ENCODE measurements at regions not wholly inside any gene's neighbourhood (a gene's known extent, or its start where the extent isn't known, plus 50 kb on each side); places are given as distances from the start of the nearest gene placed in this dataset.

DNA sequence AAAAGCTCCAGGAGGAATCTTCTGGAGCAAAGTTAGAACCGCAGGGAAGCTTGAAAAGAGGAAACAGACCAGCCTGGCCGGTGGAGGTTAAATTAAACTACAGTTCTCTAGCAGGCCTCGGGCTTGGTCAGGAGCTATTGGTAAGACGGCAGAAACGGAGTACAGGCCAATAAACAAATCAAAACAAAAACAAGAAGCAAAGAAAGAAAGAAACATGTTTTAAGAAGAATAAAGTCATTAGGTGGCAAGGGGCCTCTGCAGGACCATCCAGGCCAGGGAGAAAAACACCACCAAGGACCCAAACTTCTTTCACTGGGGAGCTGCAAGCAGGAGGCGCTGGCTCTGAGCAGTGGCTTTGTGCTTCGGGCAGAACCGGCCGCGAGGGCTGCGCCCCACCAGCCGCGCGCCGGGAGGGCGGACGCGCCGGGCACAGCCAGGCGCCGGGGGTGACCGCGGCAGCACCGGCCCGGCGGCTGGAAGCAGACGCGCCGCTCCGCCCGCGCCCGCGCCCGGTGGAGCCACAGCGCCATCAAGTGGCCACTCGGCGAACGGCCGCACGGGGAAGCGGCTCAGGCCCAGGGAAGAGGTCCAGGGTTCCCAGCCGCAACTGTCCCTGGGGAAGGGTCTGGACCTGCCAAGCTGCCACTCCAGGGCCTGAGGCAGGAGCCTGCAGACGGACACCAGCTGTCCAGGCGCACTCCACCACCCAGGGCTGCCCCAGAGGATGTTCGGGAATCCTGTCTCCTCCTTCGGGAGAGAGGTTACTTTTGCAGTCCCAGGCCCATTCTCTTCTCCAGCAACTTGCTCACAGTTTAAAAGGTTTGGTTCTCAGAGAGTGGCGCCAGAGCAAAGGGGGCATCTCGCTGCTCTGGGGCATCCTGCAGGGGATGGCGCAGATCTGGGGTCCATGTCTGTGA, 419.4 kb downstream of the SOX9 start:
- peak; percentile 18 for DNase-seq (ENCODE audit: low read depth, low spot score)

More for the DNA sequence above, 419.4 kb downstream of the SOX9 start:
- dilution Hi-C loops (cut with MboI; ENCODE audit: extremely low pct_ligation_motif_present, low sequenced_read_pairs) (no loop called here), intact Hi-C loops (cut with micrococcal nuclease) (loop anchor here (1.0 to 5.0 kb wide), 3 partner anchors 418 to 1904 kb away; partner anchors contain the start of gene SOX9)
- FAIRE-seq = peak; percentile 46
- ChIA-PET POLR2A (no interaction called here), CTCF (interaction anchor here (1.0 to 3.2 kb wide), 4 partner anchors 16 to 1902 kb away, joined by 5 to 23 read pairs (median 10); no protein-coding TSS in a partner anchor)
- BruUV-seq (replicated peaks) = no TSS peak
- H3K27me3 ChIP-seq (ENCODE audit: control insufficient read depth in 2 of 2, insufficient read depth in 2 of 2, low read length in 2 of 2) = no peaks in the 10 kb centered on the region
- H3K27ac ChIP-seq (ENCODE audit: insufficient read depth, low read depth, low read length) = no peak overlapping the region
- H3K36me3 ChIP-seq (ENCODE audit: control insufficient read depth in 2 of 2, extremely low read depth in 1 of 2, insufficient read depth in 2 of 2, low read length in 2 of 2) = no peaks in the 10 kb centered on the region
- no peak overlapping the region for H3K4me2 ChIP-seq (ENCODE audit: insufficient read depth, low read length)
- H3K4me1 ChIP-seq (ENCODE audit: control insufficient read depth, extremely low read depth, insufficient read depth, low read length) = no peaks in the 10 kb centered on the region
- no peak overlapping the region for H2AFZ ChIP-seq (ENCODE audit: low read depth, low read length)
- H3K9ac ChIP-seq (replicated peaks; ENCODE audit: extremely low read depth, insufficient read depth, low read length) = no peak overlapping the region
- H3K4me3 ChIP-seq (replicated peaks in 1 of 3; ENCODE audit: insufficient read depth in 1 of 3, low read depth in 1 of 3, low read length in 3 of 3) = no peak overlapping the region
- H3K79me2 ChIP-seq (ENCODE audit: control insufficient read depth, insufficient read depth, low read length) = no peaks in the 10 kb centered on the region
- TF ChIP-seq FOS (IDR thresholded peaks at IDR 0.05; ENCODE audit: borderline replicate concordance, insufficient read depth, low read length) = no peak
- peak; percentile 73 to 83 for TF ChIP-seq CTCF (IDR thresholded peaks at IDR 0.05; ENCODE audit: extremely low read depth in 1 of 2, insufficient read depth in 1 of 2, low read depth in 1 of 2, low read length in 2 of 2)
- no peak for TF ChIP-seq GATA2 (IDR thresholded peaks at IDR 0.05; ENCODE audit: insufficient read depth, insufficient read length, low read depth, low read length)
- no peak for TF ChIP-seq MAX (IDR thresholded peaks at IDR 0.05; ENCODE audit: insufficient read depth, insufficient read length)
- no peaks in the 10 kb centered on the region for H4K20me1 ChIP-seq (replicated peaks; ENCODE audit: control insufficient read depth, extremely low read depth, insufficient read depth, low read length)
- no peaks in the 10 kb centered on the region for H3K9me1 ChIP-seq (replicated peaks; ENCODE audit: control insufficient read depth, extremely low read depth, insufficient read depth, low read length)
- H3K9me3 ChIP-seq (replicated peaks; ENCODE audit: control insufficient read depth, insufficient read depth, low read length) = no peaks in the 10 kb centered on the region
